ENCODE measurements at regions not wholly inside any gene's neighbourhood (a gene's known extent, or its start where the extent isn't known, plus 50 kb on each side); places are given as distances from the start of the nearest gene placed in this dataset.
"Not testable (repeated sequence)": the region's sequence is repeated elsewhere in the genome, so short reads cannot be mapped to it uniquely, and the experiment has no call there.

DNA sequence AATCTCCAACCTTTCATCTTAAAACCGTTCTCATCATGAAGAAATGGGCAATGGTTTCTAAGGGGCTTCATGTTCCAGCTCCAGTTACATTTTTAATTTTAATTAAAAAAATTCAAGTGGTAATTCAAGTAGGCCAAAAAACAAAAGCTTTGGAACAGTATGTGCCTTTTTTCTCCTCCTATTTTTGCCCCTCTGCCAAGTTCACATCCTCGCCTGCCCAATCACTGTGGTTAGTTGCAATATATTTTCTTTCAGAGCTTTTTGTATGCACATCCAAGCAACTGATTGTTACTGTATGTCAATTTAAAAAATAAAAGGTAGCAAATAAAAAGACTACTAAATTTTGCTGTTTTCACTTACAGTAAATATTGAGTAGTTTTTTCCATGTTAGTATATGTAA, 99.8 kb upstream of the B3GAT2 start:
- no peak for DNase-seq

DNA sequence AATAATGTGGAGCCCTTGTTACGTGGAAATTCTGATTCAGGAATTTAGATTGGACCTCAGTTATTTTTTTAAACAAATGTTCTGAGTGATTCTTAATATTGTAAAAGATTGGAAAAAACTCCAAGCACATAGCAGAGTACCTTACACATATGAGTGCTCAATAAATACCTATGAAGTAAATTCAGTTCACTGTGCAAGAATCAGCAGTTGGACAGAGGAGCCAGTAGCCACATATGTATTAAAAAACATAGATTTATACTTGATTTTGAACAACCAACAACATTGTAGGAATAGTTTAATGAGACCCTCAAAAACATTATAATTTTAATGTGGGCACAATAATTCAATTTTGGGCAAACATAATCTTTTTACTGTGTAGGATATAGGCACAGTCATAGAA, 109.3 kb upstream of the B3GAT2 start:
- DNase-seq: no peak

DNA sequence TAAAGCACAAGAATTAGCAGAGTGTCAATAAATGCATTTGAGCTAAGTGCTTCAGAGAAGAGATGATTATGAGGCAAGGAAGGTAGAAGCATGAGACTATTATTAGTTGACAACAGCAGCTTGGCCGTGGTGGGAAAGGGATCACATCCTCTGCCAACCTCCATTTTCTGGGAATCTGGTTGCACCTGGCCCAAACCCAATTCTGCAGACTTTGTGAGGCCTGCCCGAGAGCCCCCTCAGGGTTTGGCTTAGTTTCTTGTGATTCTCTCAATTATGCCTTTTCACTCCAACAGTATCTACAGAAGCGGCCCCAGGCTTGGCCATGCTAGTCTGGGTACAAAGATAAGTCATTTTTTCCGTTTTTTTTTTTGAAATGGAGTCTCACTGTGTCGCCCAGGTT, 111.0 kb upstream of the B3GAT2 start:
- no peak for DNase-seq

DNA sequence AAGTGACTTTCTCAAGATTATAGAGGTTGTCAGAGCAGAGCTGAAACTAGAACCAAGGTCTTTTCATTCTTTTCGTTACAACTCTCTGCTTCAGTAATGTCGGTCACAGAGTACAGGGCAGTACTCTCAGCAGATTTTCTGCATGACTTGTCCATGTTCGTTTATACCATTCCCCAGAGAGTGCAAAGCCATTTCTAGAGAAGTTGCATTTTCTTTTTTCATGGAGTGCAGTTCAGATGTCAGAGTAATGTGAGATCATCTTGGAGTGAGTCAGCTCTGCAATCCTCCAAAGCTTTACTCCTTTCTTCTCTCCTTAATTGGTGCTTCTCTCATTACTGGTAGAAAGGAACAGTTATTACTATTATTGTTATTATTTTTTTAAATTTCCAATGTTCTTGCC, 115.6 kb upstream of the B3GAT2 start:
- DNase-seq: no peak

GRCh38 chr6:71077655-71078054, 120.8 kb upstream of the B3GAT2 start:
- no peak for DNase-seq

- DNase-seq: no peak
These were observed 122.8 kb upstream of the B3GAT2 start for GRCh38 chr6:71079677-71080076.

DNA sequence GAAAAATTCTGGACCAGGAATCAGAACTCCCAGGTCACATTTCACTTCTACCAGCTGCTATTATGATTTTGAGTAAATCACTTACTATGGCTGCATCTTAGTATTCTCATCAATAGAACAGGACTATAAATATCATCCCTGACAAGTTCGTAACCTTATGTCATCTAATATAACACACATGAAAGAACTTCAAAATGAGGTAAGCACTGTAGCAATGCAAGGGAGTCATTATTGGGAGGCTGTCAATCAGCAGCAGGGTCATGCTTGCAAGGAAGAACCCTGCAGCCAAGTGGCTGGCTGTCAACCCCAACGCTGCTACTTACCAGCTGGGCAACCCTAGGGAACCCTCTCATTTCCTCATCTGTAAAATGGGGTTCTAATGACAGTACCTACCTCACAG, 123.3 kb upstream of the B3GAT2 start:
- no peak for DNase-seq

- no peak for DNase-seq
These were observed 124.0 kb upstream of the B3GAT2 start for GRCh38 chr6:71080826-71081225.

DNA sequence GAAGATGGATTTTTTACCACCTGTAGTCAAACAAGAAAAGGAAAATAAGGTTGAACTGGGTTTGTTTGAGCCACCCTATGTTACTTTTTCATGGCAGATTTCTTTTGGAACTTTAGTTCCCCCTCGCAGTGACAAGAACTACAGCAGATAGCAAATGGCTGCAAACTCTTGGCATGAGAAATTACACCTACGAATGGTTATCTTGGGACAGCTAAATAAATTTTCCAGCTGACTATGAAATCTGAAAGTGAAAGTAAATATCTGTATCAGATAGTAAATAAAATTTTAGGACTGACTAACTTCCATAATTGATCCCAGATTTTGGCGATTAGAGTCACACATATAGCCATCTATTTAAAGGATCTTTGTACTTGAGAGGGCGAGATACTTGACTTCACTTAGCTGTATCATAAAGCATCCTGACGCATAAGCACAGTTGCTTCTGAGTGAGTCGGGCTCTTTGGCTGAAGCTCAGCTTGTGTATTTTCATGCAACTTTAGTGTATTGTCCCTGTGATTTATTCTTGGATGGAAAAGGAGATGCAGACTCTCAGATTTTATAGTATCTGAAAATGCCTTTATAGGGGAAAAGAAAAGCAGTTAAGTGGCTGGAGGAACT, 125.3 kb upstream of the B3GAT2 start:
- DNase-seq: no peak

- DNase-seq: no peak
These were observed 126.5 kb upstream of the B3GAT2 start for GRCh38 chr6:71083308-71083820.

GRCh38 chr6:71088166-71088565, 131.3 kb upstream of the B3GAT2 start:
- DNase-seq: no peak

DNA sequence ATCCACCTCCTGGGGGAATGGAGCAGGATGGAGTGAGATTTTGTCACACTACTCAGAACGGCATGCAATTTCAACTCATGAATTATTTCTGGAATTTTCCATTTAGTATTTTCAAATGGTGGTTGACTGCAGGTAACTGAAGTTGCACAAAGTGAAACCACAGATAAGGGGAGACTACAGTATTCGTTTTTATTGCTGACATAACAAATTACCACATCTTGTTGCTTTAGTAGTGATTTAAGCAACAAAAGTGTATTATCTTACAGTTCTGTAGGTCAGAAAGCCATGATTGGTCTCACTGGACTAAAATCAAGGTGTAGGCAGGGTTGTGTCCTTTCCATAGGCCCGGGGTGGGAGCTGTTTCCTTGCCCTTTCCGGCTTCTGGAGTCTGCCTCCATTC, 133.4 kb upstream of the B3GAT2 start:
- DNase-seq: no peak

GRCh38 chr6:71091167-71091566, 134.3 kb upstream of the B3GAT2 start:
- DNase-seq: no peak

DNA sequence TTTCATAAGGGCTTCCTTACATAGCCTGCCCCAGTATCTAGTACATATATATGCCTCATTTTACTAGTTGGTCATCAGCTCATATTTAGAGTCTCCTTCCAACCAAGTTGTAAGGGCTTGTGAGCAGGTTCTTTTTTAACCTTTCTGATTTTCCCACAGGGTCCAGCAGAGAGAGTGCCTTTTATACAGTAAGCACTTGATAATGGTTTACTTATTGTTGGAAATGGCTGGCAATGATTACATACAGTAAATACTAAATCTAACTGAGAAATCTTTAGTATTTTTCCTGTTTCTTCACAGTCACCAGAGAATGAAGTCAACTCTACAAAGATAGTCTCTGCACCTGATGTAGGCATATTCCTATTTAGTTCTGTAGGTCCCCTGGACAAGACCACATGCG, 135.1 kb upstream of the B3GAT2 start:
- no peak for DNase-seq

GRCh38 chr6:71097264-71097663, 140.4 kb upstream of the B3GAT2 start:
- not testable (repeated sequence) for DNase-seq

GRCh38 chr6:71099649-71100048, 142.8 kb upstream of the B3GAT2 start:
- no peak for DNase-seq

GRCh38 chr6:71103130-71103529, 146.3 kb upstream of the B3GAT2 start:
- no peak for DNase-seq

DNA sequence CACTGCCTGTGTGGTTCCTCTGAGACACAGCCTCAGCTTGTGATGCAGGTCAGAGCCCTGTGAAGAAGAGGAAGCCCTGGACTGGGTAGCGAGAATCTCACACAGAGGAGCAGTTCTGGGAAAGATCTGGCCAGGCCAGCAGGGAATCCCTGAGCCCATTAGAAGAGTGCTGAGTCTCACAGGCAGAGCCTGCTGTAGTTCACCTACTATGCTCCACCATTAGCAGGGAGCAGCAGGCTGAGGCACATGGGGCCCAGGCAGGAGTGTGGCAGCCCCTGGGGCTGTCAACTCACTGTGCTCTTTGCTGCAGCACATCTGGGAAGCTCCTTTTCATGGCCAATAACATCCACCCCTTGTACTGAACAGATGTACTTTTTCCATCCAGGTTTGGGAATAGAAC, 146.8 kb upstream of the B3GAT2 start:
- DNase-seq: no peak

DNA sequence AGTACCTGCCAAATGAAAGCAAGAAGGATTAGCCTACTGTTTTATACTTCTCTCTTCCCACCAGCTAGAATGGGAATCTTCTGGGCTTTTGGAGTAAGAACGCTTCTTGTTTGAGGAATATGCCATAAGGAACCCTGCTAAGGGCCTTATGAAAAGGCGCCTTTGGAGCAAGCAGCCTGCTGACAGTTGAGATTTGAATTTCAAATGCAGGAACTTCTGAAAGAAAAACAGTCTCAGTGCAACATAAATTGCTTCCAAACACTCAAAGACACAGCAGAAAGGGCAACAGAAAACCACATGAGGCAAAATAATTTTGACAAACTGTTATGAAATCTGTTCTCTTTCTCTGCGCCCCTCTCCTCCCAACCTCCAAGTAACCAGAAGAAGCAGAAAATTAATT, 149.4 kb upstream of the B3GAT2 start:
- DNase-seq: no peak

DNA sequence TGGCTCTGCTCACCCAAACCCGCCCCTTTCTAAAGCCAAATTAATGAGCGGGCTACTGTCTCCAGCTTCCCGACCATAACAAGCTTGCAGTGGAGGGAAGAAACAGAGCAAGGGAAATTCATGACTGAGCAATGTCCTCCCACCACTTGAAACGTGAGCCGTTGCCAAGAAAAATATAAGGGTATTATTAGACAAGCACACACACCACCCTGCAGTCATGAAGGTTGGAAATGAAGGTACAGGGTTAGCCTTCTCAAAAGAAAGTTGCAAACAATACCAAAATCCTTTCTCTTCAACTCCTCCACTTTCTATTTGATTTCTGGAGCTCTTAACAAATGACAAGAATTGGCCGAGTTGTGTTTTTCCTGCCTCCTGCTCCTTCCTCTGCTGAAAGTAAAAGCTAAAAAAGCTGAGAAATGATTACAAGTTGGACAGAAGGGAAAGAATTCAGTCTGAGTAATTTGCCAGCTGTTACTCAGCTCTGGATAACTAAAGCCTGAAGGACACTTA, 151.1 kb upstream of the B3GAT2 start:
- peak; percentile 64 for DNase-seq

DNA sequence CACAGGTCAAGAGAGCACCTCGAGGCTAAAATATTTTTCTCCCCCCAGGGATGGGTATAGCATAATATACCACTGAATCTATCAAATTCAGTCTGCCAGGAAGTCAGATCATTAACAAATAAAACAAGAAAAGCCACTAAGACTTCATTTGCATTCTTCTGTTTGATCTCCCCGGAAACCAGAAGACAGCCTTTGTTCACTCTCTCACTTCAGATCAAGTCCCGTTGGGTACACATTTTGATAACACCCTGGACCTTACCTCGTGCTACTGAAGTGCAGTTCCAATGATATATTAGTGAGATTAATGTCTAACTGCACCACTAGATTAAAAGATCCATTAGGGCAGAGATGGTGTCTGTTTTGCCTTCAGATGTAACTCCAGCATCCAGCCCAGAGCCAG, 157.7 kb upstream of the B3GAT2 start:
- DNase-seq: no peak

GRCh38 chr6:71114986-71115385, 158.1 kb upstream of the B3GAT2 start:
- DNase-seq: no peak

DNA sequence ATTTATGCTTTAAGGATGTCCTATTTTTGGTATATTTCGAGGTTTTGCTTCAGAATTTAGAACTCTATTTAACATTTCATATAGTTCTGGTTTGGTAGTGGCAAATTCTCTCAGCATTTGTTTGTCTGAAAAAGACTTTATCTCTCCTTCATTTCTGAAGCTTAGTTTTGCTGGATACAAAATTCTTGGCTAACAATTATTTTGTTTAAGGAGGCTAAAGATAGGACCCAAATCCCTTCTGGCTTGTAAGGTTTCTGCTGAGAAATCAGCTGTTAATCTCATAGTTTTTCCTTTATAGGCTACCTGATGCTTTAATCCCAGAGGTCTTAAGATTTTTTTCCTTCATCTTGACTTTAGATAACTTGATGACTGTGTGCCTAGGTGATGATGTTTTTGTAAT, 162.7 kb upstream of the B3GAT2 start:
- no peak for DNase-seq

- no peak for DNase-seq
These were observed 165.6 kb upstream of the OGFRL1 start for GRCh38 chr6:71123051-71123450.

DNA sequence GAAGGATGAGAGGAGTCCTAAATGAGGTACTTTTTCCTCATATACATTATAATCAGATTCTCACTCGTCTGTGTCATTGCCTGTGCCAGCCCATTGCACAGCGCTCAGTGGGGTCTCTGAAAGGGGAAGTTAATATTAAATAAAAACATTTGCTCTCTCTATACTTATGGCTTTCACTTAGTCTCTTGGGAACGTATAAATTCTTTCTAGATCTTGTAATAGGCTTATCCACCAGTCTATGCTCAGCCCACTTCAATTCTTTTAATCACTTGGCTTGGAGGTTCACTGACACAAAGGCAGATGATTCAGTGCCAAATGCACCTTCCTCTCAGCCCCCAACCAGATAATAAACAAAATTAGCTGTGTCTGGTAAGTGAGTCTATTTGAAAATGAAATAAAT, 164.3 kb upstream of the OGFRL1 start:
- no peak for DNase-seq

Measured in left hindlimb (tissue), 1 donor.